T47D (cell line): ENCODE measurements at regions not wholly inside any gene's neighbourhood (a gene's known extent, or its start where the extent isn't known, plus 50 kb on each side); places are given as distances from the start of the nearest gene placed in this dataset.
A peak's percentile ranks its signal among the peaks of the same experiment; 100 is the strongest.

ENCODE experiments used
- DNase-seq, 2 experiments: peaks; one replicate each; pipeline versions ENCODE4 v3.0.0 to v3.0.0-alpha.2; 2011 to 2012; ENCODE audit warnings: low read depth in 1 of 2, low spot score in 1 of 2
- JUND ChIP-seq: IDR thresholded peaks from 2 replicates; pipeline ENCODE4 v1.6.1; 2012; ENCODE audit warnings: low read depth
- in situ Hi-C: cut with HindIII; loops from 2 replicates; pipeline ENCODE4 v1.10.0; 2016; ENCODE audit warnings: low sequenced_read_pairs, low pct_unique_long_range_greater_than_20kb

GRCh38 chr9:25427290-25427689 is 251.0 kb downstream of the TUSC1 start:
- no peak for DNase-seq
- in situ Hi-C loops = no loop called here
- TF ChIP-seq JUND = no peak

- DNase-seq = no peak
- no peak for TF ChIP-seq JUND
- in situ Hi-C loops = no loop called here
These were observed 256.7 kb downstream of the TUSC1 start for GRCh38 chr9:25421560-25421959.

GRCh38 chr9:25418974-25419373 is 259.3 kb downstream of the TUSC1 start:
- no peak for DNase-seq
- no peak for TF ChIP-seq JUND
- in situ Hi-C loops = no loop called here

- no peak for DNase-seq
These were observed 262.5 kb downstream of the TUSC1 start for GRCh38 chr9:25415718-25416117.

GRCh38 chr9:25412646-25413045 is 265.6 kb downstream of the TUSC1 start:
- no peak for DNase-seq
- no peak for TF ChIP-seq JUND
- in situ Hi-C loops = no loop called here

More at GRCh38 chr9:25415718-25416117, 262.5 kb downstream of the TUSC1 start:
- in situ Hi-C loops = no loop called here
- no peak for TF ChIP-seq JUND

GRCh38 chr9:25397746-25398145 is 280.5 kb downstream of the TUSC1 start:
- TF ChIP-seq JUND = no peak

GRCh38 chr9:25396828-25397227 is 281.4 kb downstream of the TUSC1 start:
- in situ Hi-C loops = no loop called here
- DNase-seq = no peak
- no peak for TF ChIP-seq JUND

More at GRCh38 chr9:25397746-25398145, 280.5 kb downstream of the TUSC1 start:
- in situ Hi-C loops = no loop called here
- no peak for DNase-seq

- TF ChIP-seq JUND = no peak
- in situ Hi-C loops = no loop called here
- DNase-seq = no peak
These were observed 297.1 kb downstream of the TUSC1 start for GRCh38 chr9:25381141-25381540.

GRCh38 chr9:25377039-25377438 is 301.2 kb downstream of the TUSC1 start:
- in situ Hi-C loops = no loop called here
- TF ChIP-seq JUND = no peak

GRCh38 chr9:25374281-25374680 is 304.0 kb downstream of the TUSC1 start:
- in situ Hi-C loops = no loop called here
- no peak for TF ChIP-seq JUND
- no peak for DNase-seq

More at GRCh38 chr9:25377039-25377438, 301.2 kb downstream of the TUSC1 start:
- DNase-seq = no peak

- no peak for DNase-seq
- in situ Hi-C loops = no loop called here
- no peak for TF ChIP-seq JUND
These were observed 311.3 kb downstream of the TUSC1 start for GRCh38 chr9:25366906-25367305.

GRCh38 chr9:25353783-25354182 is 324.5 kb downstream of the TUSC1 start:
- in situ Hi-C loops = no loop called here
- DNase-seq = no peak
- TF ChIP-seq JUND = no peak

GRCh38 chr9:25350011-25350410 is 328.2 kb downstream of the TUSC1 start:
- in situ Hi-C loops = no loop called here
- TF ChIP-seq JUND = no peak
- peak in 1 of 2 experiments; percentile 28 for DNase-seq

- in situ Hi-C loops = no loop called here
These were observed 356.1 kb downstream of the TUSC1 start for GRCh38 chr9:25322142-25322541.

More at GRCh38 chr9:25322142-25322541, 356.1 kb downstream of the TUSC1 start:
- peak in 1 of 2 experiments; percentile 28 for DNase-seq
- TF ChIP-seq JUND = no peak
